ENCODE measurements at regions not wholly inside any gene's neighbourhood (a gene's known extent, or its start where the extent isn't known, plus 50 kb on each side); places are given as distances from the start of the nearest gene placed in this dataset.
A peak's percentile ranks its signal among the peaks of the same experiment; 100 is the strongest.

- no peak for TF ChIP-seq CTCF (IDR thresholded peaks at IDR 0.05; ENCODE audit: control insufficient read depth, insufficient read depth, low read depth, low read length, missing control alignments)
- H3K4me3 ChIP-seq (ENCODE audit: control insufficient read depth, low read depth, low read length) = no peak overlapping the region
- peak; percentile 82 for DNase-seq (ENCODE audit: low read depth)
Observed at GRCh38 chr2:173652311-173652710, 297.6 kb downstream of the CDCA7 start.

- no peak overlapping the region for H3K4me3 ChIP-seq (ENCODE audit: control insufficient read depth, low read depth, low read length)
- no peak for TF ChIP-seq CTCF (IDR thresholded peaks at IDR 0.05; ENCODE audit: control insufficient read depth, insufficient read depth, low read depth, low read length, missing control alignments)
- peak; percentile 89 for DNase-seq (ENCODE audit: low read depth)
Observed at GRCh38 chr2:173652767-173653431, 298.2 kb downstream of the CDCA7 start.

GRCh38 chr2:173653432-173653805 is 298.7 kb downstream of the CDCA7 start:
- TF ChIP-seq CTCF (IDR thresholded peaks at IDR 0.05; ENCODE audit: control insufficient read depth, insufficient read depth, low read depth, low read length, missing control alignments) = no peak
- no peak overlapping the region for H3K4me3 ChIP-seq (ENCODE audit: control insufficient read depth, low read depth, low read length)
- DNase-seq (ENCODE audit: low read depth) = no peak

- no peak for TF ChIP-seq CTCF (IDR thresholded peaks at IDR 0.05; ENCODE audit: control insufficient read depth, insufficient read depth, low read depth, low read length, missing control alignments)
Observed at GRCh38 chr2:173654161-173654895, 299.7 kb downstream of the CDCA7 start.

GRCh38 chr2:173654896-173655265 is 300.2 kb downstream of the CDCA7 start:
- no peak for TF ChIP-seq CTCF (IDR thresholded peaks at IDR 0.05; ENCODE audit: control insufficient read depth, insufficient read depth, low read depth, low read length, missing control alignments)
- no peak overlapping the region for H3K4me3 ChIP-seq (ENCODE audit: control insufficient read depth, low read depth, low read length)
- no peak for DNase-seq (ENCODE audit: low read depth)

More at GRCh38 chr2:173654161-173654895, 299.7 kb downstream of the CDCA7 start:
- DNase-seq (ENCODE audit: low read depth) = no peak
- H3K4me3 ChIP-seq (ENCODE audit: control insufficient read depth, low read depth, low read length) = no peak overlapping the region

- TF ChIP-seq CTCF (IDR thresholded peaks at IDR 0.05; ENCODE audit: control insufficient read depth, insufficient read depth, low read depth, low read length, missing control alignments) = no peak
- no peak for DNase-seq (ENCODE audit: low read depth)
- no peak overlapping the region for H3K4me3 ChIP-seq (ENCODE audit: control insufficient read depth, low read depth, low read length)
Observed at GRCh38 chr2:173656086-173656485, 301.4 kb downstream of the CDCA7 start.

Data from AG09309 (cell line).